GM23248 (cell line): ENCODE measurements at regions not wholly inside any gene's neighbourhood (a gene's known extent, or its start where the extent isn't known, plus 50 kb on each side); places are given as distances from the start of the nearest gene placed in this dataset.

Experiments
- EZH2 ChIP-seq: fragments of 200-600 bp; sonication (generic); IDR thresholded peaks from 2 replicates; pipeline ENCODE4 v1.6.1; 2018; ENCODE audit warnings: antibody characterized with exemption, mild to moderate bottlenecking; ENCODE audit not compliant: insufficient read depth, poor library complexity, severe bottlenecking
- EZH2phosphoT487 ChIP-seq: fragments of 200-600 bp; sonication (generic); IDR thresholded peaks from 2 replicates; pipeline ENCODE4 v1.6.1; 2018; ENCODE audit warnings: antibody characterized with exemption, moderate library complexity, mild to moderate bottlenecking, low read depth; ENCODE audit not compliant: insufficient read depth

DNA sequence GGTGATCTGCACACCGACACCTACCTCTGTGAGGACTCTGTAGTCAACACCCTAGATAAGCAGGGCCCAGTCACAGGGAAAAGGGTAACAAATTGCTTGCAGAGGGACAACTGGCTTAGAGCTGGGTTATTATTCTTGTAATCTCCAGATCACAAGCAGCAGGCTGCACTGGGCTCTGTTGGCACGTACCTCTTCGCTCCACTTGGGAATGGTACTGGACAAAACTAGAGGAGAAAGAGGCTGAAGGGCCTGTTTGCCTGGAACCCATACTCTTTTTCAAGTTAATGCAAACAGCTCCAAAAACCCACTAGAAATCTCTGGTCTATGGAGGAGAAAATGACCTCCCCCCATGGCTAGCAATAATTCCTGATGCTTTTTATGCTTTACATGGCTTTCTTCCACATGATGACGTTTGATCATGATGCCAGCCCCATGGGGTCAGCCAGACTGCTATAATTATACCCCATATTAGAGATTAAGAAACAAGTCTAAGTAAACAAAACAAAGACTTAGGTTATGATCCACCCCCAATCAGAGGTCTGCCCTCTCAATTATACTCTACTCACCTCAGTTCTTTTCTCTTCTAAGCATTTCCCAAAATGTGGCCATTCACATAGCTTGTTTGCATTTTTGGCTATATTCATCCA lies 190.0 kb downstream of the UNC5CL start:
- TF ChIP-seq EZH2 (no peak), EZH2phosphoT487 (no peak)
